ENCODE measurements at regions not wholly inside any gene's neighbourhood (a gene's known extent, or its start where the extent isn't known, plus 50 kb on each side); places are given as distances from the start of the nearest gene placed in this dataset.

- no peaks in the 10 kb centered on the region for H3K27me3 Mint-ChIP-seq (ENCODE audit: unreplicated experiment)
- DNase-seq, result no peak
- peaks cover 3% of the 10 kb centered on the region for H3K9me3 Mint-ChIP-seq (ENCODE audit: unreplicated experiment)
- no peak overlapping the region for H3K27ac Mint-ChIP-seq (ENCODE audit: unreplicated experiment)
- H3K4me1 Mint-ChIP-seq (ENCODE audit: low read depth, unreplicated experiment), result peaks cover 1% of the 10 kb centered on the region
- no peak for TF ChIP-seq CTCF (IDR thresholded peaks at IDR 0.05; ENCODE audit: partially characterized antibody, unreplicated experiment)
- H3K36me3 Mint-ChIP-seq (ENCODE audit: unreplicated experiment), result peaks cover 12% of the 10 kb centered on the region
- no peak overlapping the region for H3K4me3 Mint-ChIP-seq (ENCODE audit: unreplicated experiment)
These were observed 91.0 kb upstream of the FAM169A start for GRCh38 chr5:74957029-74957784.

- no peak for TF ChIP-seq CTCF (IDR thresholded peaks at IDR 0.05; ENCODE audit: partially characterized antibody, unreplicated experiment)
- Mint-ChIP-seq H3K27me3 (ENCODE audit: unreplicated experiment) (no peaks in the 10 kb centered on the region), H3K27ac (ENCODE audit: unreplicated experiment) (no peak overlapping the region), H3K4me1 (ENCODE audit: low read depth, unreplicated experiment) (peaks cover 1% of the 10 kb centered on the region), H3K36me3 (ENCODE audit: unreplicated experiment) (peaks cover 12% of the 10 kb centered on the region), H3K4me3 (ENCODE audit: unreplicated experiment) (no peak overlapping the region), H3K9me3 (ENCODE audit: unreplicated experiment) (peaks cover 3% of the 10 kb centered on the region)
- DNase-seq, result no peak
These were observed 90.1 kb upstream of the FAM169A start for GRCh38 chr5:74956278-74956677.

- H3K36me3 Mint-ChIP-seq (ENCODE audit: unreplicated experiment), result peaks cover 12% of the 10 kb centered on the region
- DNase-seq, result no peak
- peaks cover 1% of the 10 kb centered on the region for H3K4me1 Mint-ChIP-seq (ENCODE audit: low read depth, unreplicated experiment)
- TF ChIP-seq CTCF (IDR thresholded peaks at IDR 0.05; ENCODE audit: partially characterized antibody, unreplicated experiment), result no peak
- peaks cover 3% of the 10 kb centered on the region for H3K9me3 Mint-ChIP-seq (ENCODE audit: unreplicated experiment)
- H3K27me3 Mint-ChIP-seq (ENCODE audit: unreplicated experiment), result no peaks in the 10 kb centered on the region
- H3K4me3 Mint-ChIP-seq (ENCODE audit: unreplicated experiment), result no peak overlapping the region
- H3K27ac Mint-ChIP-seq (ENCODE audit: unreplicated experiment), result no peak overlapping the region
These were observed 88.7 kb upstream of the FAM169A start for GRCh38 chr5:74954919-74955318.

- peaks cover 3% of the 10 kb centered on the region for H3K9me3 Mint-ChIP-seq (ENCODE audit: unreplicated experiment)
- no peaks in the 10 kb centered on the region for H3K27me3 Mint-ChIP-seq (ENCODE audit: unreplicated experiment)
- DNase-seq, result no peak
- TF ChIP-seq CTCF (IDR thresholded peaks at IDR 0.05; ENCODE audit: partially characterized antibody, unreplicated experiment), result no peak
- no peak overlapping the region for H3K4me3 Mint-ChIP-seq (ENCODE audit: unreplicated experiment)
- H3K36me3 Mint-ChIP-seq (ENCODE audit: unreplicated experiment), result peaks cover 12% of the 10 kb centered on the region
- H3K4me1 Mint-ChIP-seq (ENCODE audit: low read depth, unreplicated experiment), result peaks cover 1% of the 10 kb centered on the region
- H3K27ac Mint-ChIP-seq (ENCODE audit: unreplicated experiment), result no peak overlapping the region
These were observed 87.9 kb upstream of the FAM169A start for GRCh38 chr5:74953937-74954720.

- Mint-ChIP-seq H3K27ac (ENCODE audit: unreplicated experiment) (no peak overlapping the region), H3K36me3 (ENCODE audit: unreplicated experiment) (peaks cover 12% of the 10 kb centered on the region), H3K9me3 (ENCODE audit: unreplicated experiment) (peaks cover 3% of the 10 kb centered on the region), H3K4me3 (ENCODE audit: unreplicated experiment) (no peak overlapping the region), H3K27me3 (ENCODE audit: unreplicated experiment) (no peaks in the 10 kb centered on the region), H3K4me1 (ENCODE audit: low read depth, unreplicated experiment) (peaks cover 1% of the 10 kb centered on the region)
- DNase-seq, result no peak
- no peak for TF ChIP-seq CTCF (IDR thresholded peaks at IDR 0.05; ENCODE audit: partially characterized antibody, unreplicated experiment)
These were observed 87.4 kb upstream of the FAM169A start for GRCh38 chr5:74953554-74953936.

Data from glutamatergic neuron (in vitro differentiated cells).